Stimulated activated CD8-positive, alpha-beta memory T cell treated with anti-CD3 and anti-CD28 coated beads, Interleukin-7, amount 100 ng/mL, for 24 hours (primary cell): ENCODE measurements at regions not wholly inside any gene's neighbourhood (a gene's known extent, or its start where the extent isn't known, plus 50 kb on each side); places are given as distances from the start of the nearest gene placed in this dataset.
"Not testable (repeated sequence)": the region's sequence is repeated elsewhere in the genome, so short reads cannot be mapped to it uniquely, and the experiment has no call there.

ENCODE experiments used
- DNase-seq: peaks from one replicate; pipeline ENCODE4 v3.0.0-alpha.2; 2020; ENCODE audit warnings: low read depth

GRCh38 chr5:2378976-2379375 is 372.5 kb downstream of the IRX2 start:
- DNase-seq = no peak

- no peak for DNase-seq
Observed at GRCh38 chr5:2378108-2378507, 373.4 kb downstream of the IRX2 start.

- no peak for DNase-seq
Observed at GRCh38 chr5:2376486-2376885, 375.0 kb downstream of the IRX2 start.

GRCh38 chr5:2375757-2376250 is 375.7 kb downstream of the IRX2 start:
- DNase-seq = no peak

- DNase-seq = no peak
Observed at GRCh38 chr5:2375291-2375690, 376.2 kb downstream of the IRX2 start.

GRCh38 chr5:2374703-2375102 is 376.8 kb downstream of the IRX2 start:
- no peak for DNase-seq

- no peak for DNase-seq
Observed at GRCh38 chr5:2373631-2374030, 377.8 kb downstream of the IRX2 start.

- DNase-seq = no peak
Observed at GRCh38 chr5:2371419-2371710, 380.1 kb downstream of the IRX2 start.

- DNase-seq = no peak
Observed at GRCh38 chr5:2370626-2371418, 380.7 kb downstream of the IRX2 start.

GRCh38 chr5:2369178-2369577 is 382.3 kb downstream of the IRX2 start:
- no peak for DNase-seq

- no peak for DNase-seq
Observed at GRCh38 chr5:2366816-2367215, 384.7 kb downstream of the IRX2 start.

- no peak for DNase-seq
Observed at GRCh38 chr5:2357309-2357708, 394.2 kb downstream of the IRX2 start.

GRCh38 chr5:2355859-2356258 is 395.6 kb downstream of the IRX2 start:
- no peak for DNase-seq

- no peak for DNase-seq
Observed at GRCh38 chr5:2353871-2354440, 397.5 kb downstream of the IRX2 start.

GRCh38 chr5:2353211-2353610 is 398.3 kb downstream of the IRX2 start:
- no peak for DNase-seq

- no peak for DNase-seq
Observed at GRCh38 chr5:2352101-2352861, 399.2 kb downstream of the IRX2 start.

- not testable (repeated sequence) for DNase-seq
Observed at GRCh38 chr5:2349768-2350167, 401.7 kb downstream of the IRX2 start.

GRCh38 chr5:2338686-2339085 is 412.8 kb downstream of the IRX2 start:
- no peak for DNase-seq

GRCh38 chr5:2335733-2336515 is 415.6 kb downstream of the IRX2 start:
- no peak for DNase-seq

GRCh38 chr5:2335125-2335732 is 416.2 kb downstream of the IRX2 start:
- no peak for DNase-seq

GRCh38 chr5:2334719-2335118 is 416.8 kb downstream of the IRX2 start:
- DNase-seq = no peak

- no peak for DNase-seq
Observed at GRCh38 chr5:2333291-2333690, 418.2 kb downstream of the IRX2 start.
